ENCODE measurements at regions not wholly inside any gene's neighbourhood (a gene's known extent, or its start where the extent isn't known, plus 50 kb on each side); places are given as distances from the start of the nearest gene placed in this dataset.

DNA sequence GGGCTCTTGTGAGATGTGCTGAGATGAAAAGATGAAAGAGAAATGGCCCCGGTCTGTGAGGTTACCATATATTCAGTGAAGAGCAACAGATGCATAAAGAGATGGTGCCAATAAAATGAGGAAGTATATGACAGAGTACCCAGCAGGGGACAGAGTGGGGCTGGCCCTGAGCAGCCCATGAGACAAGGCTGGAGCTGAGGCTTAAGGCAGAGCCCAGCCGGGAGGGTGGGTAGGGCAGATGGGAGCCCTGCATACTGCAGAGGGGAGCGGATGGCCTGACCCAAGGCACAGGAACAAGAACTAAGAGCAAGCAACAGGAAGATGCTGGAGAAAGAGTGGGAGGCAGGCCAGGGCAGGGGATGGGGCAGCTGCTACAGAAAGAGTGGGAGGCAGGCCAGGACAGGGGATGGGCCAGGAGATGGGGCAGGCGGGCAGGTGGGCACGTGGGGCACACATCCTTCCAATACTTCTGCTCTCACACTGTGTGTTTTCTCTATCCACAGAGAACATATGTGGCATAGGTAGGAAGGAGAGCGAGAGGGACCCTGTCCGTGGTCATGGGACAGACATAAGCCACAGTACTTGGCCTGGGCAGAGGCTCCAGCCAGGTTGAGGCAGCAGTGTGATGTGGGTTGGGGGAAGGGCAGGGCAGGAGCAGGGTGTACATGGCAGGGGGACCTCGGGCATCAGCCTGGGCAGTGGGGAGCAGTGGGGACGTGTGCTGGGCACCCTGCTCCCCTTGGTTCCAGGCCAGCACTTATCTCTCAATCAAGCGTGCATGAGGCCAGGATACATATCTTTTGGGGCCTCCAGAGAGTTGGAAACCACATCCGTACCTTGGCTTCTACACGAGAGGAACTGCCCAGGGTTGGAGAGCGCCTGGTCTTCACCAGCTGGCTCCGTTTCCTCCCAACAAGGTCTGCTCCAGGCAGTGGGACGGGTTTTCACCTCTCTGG, 91.6 kb upstream of the IKZF1 start:
- H3K36me3 Mint-ChIP-seq (ENCODE audit: low read depth, unreplicated experiment): no peaks in the 10 kb centered on the region
- Histone ChIP-seq H3K36me3 (ENCODE audit: insufficient read depth, low read length) (no peaks in the 10 kb centered on the region), H2AFZ (ENCODE audit: low read depth, low read length) (no peak overlapping the region), H3K79me2 (ENCODE audit: insufficient read depth, low read length) (no peaks in the 10 kb centered on the region), H3K27me3 (ENCODE audit: insufficient read depth, low read length) (no peaks in the 10 kb centered on the region), H4K20me1 (ENCODE audit: insufficient read depth, low read length) (no peaks in the 10 kb centered on the region), H3K9me3 (ENCODE audit: insufficient read depth, low read depth, low read length) (no peaks in the 10 kb centered on the region), H3K4me1 (ENCODE audit: insufficient read depth, low read length) (no peaks in the 10 kb centered on the region), H3K9ac (ENCODE audit: low read length) (no peak overlapping the region), H3K4me2 (ENCODE audit: low read length) (no peak overlapping the region), H3K4me3 (ENCODE audit: insufficient read depth, low read depth, low read length) (no peak overlapping the region), H3K27ac (ENCODE audit: low read depth, low read length) (no peak overlapping the region)
- FAIRE-seq (no peak), DNase-seq (ENCODE audit: low read depth) (no peak)
- no peak overlapping the region for H3K4me3 Mint-ChIP-seq (ENCODE audit: unreplicated experiment)
- TF ChIP-seq, protein P1, sequence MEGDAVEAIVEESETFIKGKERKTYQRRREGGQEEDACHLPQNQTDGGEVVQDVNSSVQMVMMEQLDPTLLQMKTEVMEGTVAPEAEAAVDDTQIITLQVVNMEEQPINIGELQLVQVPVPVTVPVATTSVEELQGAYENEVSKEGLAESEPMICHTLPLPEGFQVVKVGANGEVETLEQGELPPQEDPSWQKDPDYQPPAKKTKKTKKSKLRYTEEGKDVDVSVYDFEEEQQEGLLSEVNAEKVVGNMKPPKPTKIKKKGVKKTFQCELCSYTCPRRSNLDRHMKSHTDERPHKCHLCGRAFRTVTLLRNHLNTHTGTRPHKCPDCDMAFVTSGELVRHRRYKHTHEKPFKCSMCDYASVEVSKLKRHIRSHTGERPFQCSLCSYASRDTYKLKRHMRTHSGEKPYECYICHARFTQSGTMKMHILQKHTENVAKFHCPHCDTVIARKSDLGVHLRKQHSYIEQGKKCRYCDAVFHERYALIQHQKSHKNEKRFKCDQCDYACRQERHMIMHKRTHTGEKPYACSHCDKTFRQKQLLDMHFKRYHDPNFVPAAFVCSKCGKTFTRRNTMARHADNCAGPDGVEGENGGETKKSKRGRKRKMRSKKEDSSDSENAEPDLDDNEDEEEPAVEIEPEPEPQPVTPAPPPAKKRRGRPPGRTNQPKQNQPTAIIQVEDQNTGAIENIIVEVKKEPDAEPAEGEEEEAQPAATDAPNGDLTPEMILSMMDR (IDR thresholded peaks at IDR 0.05; ENCODE audit: insufficient read depth, low read depth, low read length): no peak
- TF ChIP-seq EZH2 (IDR thresholded peaks at IDR 0.05; ENCODE audit: insufficient read depth, low read length): no peak
- H3K27ac Mint-ChIP-seq (ENCODE audit: unreplicated experiment): no peak overlapping the region
- H3K9me3 Mint-ChIP-seq (ENCODE audit: unreplicated experiment): peaks cover 6% of the 10 kb centered on the region
- peaks cover 43% of the 10 kb centered on the region for H3K27me3 Mint-ChIP-seq (ENCODE audit: low read depth, unreplicated experiment)
- H3K4me1 Mint-ChIP-seq (ENCODE audit: low read depth, unreplicated experiment): no peaks in the 10 kb centered on the region

DNA sequence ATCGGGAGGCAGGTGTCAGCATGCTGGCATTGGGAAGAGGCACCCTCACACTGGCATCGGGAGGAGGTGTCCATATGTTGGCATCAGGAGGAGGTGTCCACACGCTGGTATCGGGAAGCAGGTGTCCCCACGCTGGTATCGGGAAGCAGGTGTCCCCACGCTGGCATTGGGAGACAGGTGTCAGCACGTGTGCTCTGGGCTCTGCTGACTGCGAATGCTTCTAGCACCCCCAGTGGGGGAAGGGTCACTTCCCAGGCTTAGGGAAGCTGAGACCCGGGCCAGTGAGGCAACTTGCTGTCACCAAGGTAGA, 92.5 kb upstream of the IKZF1 start:
- Mint-ChIP-seq H3K36me3 (ENCODE audit: low read depth, unreplicated experiment) (no peaks in the 10 kb centered on the region), H3K27me3 (ENCODE audit: low read depth, unreplicated experiment) (peaks cover 41% of the 10 kb centered on the region), H3K9me3 (ENCODE audit: unreplicated experiment) (peaks cover 6% of the 10 kb centered on the region), H3K27ac (ENCODE audit: unreplicated experiment) (no peak overlapping the region), H3K4me1 (ENCODE audit: low read depth, unreplicated experiment) (no peaks in the 10 kb centered on the region), H3K4me3 (ENCODE audit: unreplicated experiment) (no peak overlapping the region)
- H3K9me3 ChIP-seq (ENCODE audit: insufficient read depth, low read depth, low read length): no peaks in the 10 kb centered on the region
- H3K4me2 ChIP-seq (ENCODE audit: low read length): no peak overlapping the region
- no peak overlapping the region for H3K9ac ChIP-seq (ENCODE audit: low read length)
- no peak overlapping the region for H2AFZ ChIP-seq (ENCODE audit: low read depth, low read length)
- H3K36me3 ChIP-seq (ENCODE audit: insufficient read depth, low read length): no peaks in the 10 kb centered on the region
- H3K79me2 ChIP-seq (ENCODE audit: insufficient read depth, low read length): no peaks in the 10 kb centered on the region
- H3K4me1 ChIP-seq (ENCODE audit: insufficient read depth, low read length): no peaks in the 10 kb centered on the region
- no peak overlapping the region for H3K27ac ChIP-seq (ENCODE audit: low read depth, low read length)
- H3K27me3 ChIP-seq (ENCODE audit: insufficient read depth, low read length): no peaks in the 10 kb centered on the region
- TF ChIP-seq, protein P1 (IDR thresholded peaks at IDR 0.05; ENCODE audit: insufficient read depth, low read depth, low read length): no peak
- TF ChIP-seq EZH2 (IDR thresholded peaks at IDR 0.05; ENCODE audit: insufficient read depth, low read length): no peak
- no peaks in the 10 kb centered on the region for H4K20me1 ChIP-seq (ENCODE audit: insufficient read depth, low read length)
- H3K4me3 ChIP-seq (ENCODE audit: insufficient read depth, low read depth, low read length): no peak overlapping the region
- FAIRE-seq: no peak
- no peak for DNase-seq (ENCODE audit: low read depth)

Measured in astrocyte (in vitro differentiated cells and primary cell).